ENCODE measurements at regions not wholly inside any gene's neighbourhood (a gene's known extent, or its start where the extent isn't known, plus 50 kb on each side); places are given as distances from the start of the nearest gene placed in this dataset.
"Not testable (repeated sequence)": the region's sequence is repeated elsewhere in the genome, so short reads cannot be mapped to it uniquely, and the experiment has no call there.

DNA sequence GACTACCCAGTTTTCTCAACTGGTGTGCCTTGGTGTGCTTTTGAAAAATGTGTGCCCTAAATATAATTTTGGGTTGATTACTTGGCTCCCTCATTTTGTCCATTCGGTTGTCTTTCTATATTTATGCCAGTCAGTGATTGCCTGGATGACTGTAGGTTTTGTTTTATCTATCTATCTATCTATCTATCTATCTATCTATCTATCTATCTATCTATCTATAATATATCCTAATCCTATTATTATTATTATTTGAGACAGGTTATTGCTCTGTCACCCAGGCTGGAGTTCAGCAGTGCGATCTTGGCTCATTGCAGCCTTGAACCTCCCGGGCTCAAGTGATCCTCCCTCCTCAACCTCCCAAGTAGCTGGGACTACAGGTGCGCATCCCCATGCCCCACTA lies 111.4 kb upstream of the GRK3 start:
- 93% methylated on average over 4 of the region's 4 CpGs for WGBS
- no peak for DNase-seq (ENCODE audit: low spot score)
- peaks cover 6 to 39% (median 18%) of the 10 kb centered on the region in 4 donors for H3K4me1 ChIP-seq (ENCODE audit: control insufficient read depth in 4 of 4, insufficient read depth in 4 of 4, low read length in 3 of 4)
- H3K36me3 ChIP-seq (ENCODE audit: control insufficient read depth in 4 of 4, insufficient read depth in 3 of 4, low read depth in 1 of 4, low read length in 3 of 4), result peaks cover 0 to 3% (median 1%) of the 10 kb centered on the region in 4 donors
- no peak overlapping the region for H3K9ac ChIP-seq (ENCODE audit: low read depth in 1 of 2, low read length in 2 of 2)
- no peak for TF ChIP-seq HNF4G (IDR thresholded peaks at IDR 0.05)
- H3K9me3 ChIP-seq (ENCODE audit: control insufficient read depth in 4 of 4, low read length in 3 of 4), result no peaks in the 10 kb centered on the region
- H3K27me3 ChIP-seq (ENCODE audit: control insufficient read depth in 4 of 4, insufficient read depth in 4 of 4, low read length in 3 of 4), result no peaks in the 10 kb centered on the region
- no peak overlapping the region for H3K4me3 ChIP-seq (ENCODE audit: low read depth in 1 of 3, low read length in 3 of 3)
- peak overlapping the region in 1 of 2 donors; percentile 46 for H3K27ac ChIP-seq (ENCODE audit: low read depth in 1 of 2, low read length in 2 of 2)

DNA sequence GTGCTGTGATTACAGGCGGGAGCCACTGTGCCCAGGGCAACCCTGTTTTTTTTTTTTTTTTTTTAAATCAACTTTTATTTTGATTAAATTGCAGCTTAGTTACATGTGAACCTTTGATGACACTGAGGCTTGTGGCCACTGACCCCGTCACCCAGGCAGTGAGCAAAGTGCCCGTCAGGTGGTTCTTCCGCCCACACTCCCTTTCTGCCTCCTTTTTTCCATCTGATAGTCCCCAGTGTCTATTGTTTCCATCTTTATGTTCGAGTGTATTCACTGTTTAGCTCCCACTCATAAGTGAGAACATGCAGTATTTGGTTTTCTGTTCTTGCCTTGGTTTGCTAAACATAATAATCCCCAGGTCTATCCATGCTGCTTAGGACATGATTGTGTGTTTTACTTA lies 110.9 kb upstream of the GRK3 start:
- Histone ChIP-seq H3K4me1 (ENCODE audit: control insufficient read depth in 4 of 4, insufficient read depth in 4 of 4, low read length in 3 of 4) (peaks cover 6 to 37% (median 17%) of the 10 kb centered on the region in 4 donors), H3K9ac (ENCODE audit: low read depth in 1 of 2, low read length in 2 of 2) (no peak overlapping the region), H3K9me3 (ENCODE audit: control insufficient read depth in 4 of 4, low read length in 3 of 4) (no peaks in the 10 kb centered on the region), H3K36me3 (ENCODE audit: control insufficient read depth in 4 of 4, insufficient read depth in 3 of 4, low read depth in 1 of 4, low read length in 3 of 4) (peaks cover 0 to 3% (median 2%) of the 10 kb centered on the region in 4 donors), H3K27me3 (ENCODE audit: control insufficient read depth in 4 of 4, insufficient read depth in 4 of 4, low read length in 3 of 4) (no peaks in the 10 kb centered on the region), H3K4me3 (ENCODE audit: low read depth in 1 of 3, low read length in 3 of 3) (no peak overlapping the region), H3K27ac (ENCODE audit: low read depth in 1 of 2, low read length in 2 of 2) (peak overlapping the region in 1 of 2 donors; percentile 46)
- WGBS, result 39% methylated on average over 5 of the region's 5 CpGs
- TF ChIP-seq, protein P1, sequence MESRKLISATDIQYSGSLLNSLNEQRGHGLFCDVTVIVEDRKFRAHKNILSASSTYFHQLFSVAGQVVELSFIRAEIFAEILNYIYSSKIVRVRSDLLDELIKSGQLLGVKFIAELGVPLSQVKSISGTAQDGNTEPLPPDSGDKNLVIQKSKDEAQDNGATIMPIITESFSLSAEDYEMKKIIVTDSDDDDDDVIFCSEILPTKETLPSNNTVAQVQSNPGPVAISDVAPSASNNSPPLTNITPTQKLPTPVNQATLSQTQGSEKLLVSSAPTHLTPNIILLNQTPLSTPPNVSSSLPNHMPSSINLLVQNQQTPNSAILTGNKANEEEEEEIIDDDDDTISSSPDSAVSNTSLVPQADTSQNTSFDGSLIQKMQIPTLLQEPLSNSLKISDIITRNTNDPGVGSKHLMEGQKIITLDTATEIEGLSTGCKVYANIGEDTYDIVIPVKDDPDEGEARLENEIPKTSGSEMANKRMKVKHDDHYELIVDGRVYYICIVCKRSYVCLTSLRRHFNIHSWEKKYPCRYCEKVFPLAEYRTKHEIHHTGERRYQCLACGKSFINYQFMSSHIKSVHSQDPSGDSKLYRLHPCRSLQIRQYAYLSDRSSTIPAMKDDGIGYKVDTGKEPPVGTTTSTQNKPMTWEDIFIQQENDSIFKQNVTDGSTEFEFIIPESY (IDR thresholded peaks at IDR 0.05), result no peak
- TF ChIP-seq, protein P2, sequence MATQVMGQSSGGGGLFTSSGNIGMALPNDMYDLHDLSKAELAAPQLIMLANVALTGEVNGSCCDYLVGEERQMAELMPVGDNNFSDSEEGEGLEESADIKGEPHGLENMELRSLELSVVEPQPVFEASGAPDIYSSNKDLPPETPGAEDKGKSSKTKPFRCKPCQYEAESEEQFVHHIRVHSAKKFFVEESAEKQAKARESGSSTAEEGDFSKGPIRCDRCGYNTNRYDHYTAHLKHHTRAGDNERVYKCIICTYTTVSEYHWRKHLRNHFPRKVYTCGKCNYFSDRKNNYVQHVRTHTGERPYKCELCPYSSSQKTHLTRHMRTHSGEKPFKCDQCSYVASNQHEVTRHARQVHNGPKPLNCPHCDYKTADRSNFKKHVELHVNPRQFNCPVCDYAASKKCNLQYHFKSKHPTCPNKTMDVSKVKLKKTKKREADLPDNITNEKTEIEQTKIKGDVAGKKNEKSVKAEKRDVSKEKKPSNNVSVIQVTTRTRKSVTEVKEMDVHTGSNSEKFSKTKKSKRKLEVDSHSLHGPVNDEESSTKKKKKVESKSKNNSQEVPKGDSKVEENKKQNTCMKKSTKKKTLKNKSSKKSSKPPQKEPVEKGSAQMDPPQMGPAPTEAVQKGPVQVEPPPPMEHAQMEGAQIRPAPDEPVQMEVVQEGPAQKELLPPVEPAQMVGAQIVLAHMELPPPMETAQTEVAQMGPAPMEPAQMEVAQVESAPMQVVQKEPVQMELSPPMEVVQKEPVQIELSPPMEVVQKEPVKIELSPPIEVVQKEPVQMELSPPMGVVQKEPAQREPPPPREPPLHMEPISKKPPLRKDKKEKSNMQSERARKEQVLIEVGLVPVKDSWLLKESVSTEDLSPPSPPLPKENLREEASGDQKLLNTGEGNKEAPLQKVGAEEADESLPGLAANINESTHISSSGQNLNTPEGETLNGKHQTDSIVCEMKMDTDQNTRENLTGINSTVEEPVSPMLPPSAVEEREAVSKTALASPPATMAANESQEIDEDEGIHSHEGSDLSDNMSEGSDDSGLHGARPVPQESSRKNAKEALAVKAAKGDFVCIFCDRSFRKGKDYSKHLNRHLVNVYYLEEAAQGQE (IDR thresholded peaks at IDR 0.05), result no peak
- TF ChIP-seq, protein P3, sequence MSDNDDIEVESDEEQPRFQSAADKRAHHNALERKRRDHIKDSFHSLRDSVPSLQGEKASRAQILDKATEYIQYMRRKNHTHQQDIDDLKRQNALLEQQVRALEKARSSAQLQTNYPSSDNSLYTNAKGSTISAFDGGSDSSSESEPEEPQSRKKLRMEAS (IDR thresholded peaks at IDR 0.05), result peak; percentile 13
- TF ChIP-seq EGR1 (IDR thresholded peaks at IDR 0.05; ENCODE audit: low read depth in 2 of 2), result peak; percentile 78 to 88
- TF ChIP-seq NR2F2 (IDR thresholded peaks at IDR 0.05), result no peak
- TF ChIP-seq HNF4A (conservative IDR thresholded peaks at IDR 0.05), result peak; percentile 41 to 50
- peak; percentile 17 for TF ChIP-seq SP1 (IDR thresholded peaks at IDR 0.05)
- TF ChIP-seq RAD21 (IDR thresholded peaks at IDR 0.05), result no peak
- peak; percentile 77 to 80 for TF ChIP-seq RXRA (IDR thresholded peaks at IDR 0.05)
- no peak for DNase-seq (ENCODE audit: low spot score)

DNA sequence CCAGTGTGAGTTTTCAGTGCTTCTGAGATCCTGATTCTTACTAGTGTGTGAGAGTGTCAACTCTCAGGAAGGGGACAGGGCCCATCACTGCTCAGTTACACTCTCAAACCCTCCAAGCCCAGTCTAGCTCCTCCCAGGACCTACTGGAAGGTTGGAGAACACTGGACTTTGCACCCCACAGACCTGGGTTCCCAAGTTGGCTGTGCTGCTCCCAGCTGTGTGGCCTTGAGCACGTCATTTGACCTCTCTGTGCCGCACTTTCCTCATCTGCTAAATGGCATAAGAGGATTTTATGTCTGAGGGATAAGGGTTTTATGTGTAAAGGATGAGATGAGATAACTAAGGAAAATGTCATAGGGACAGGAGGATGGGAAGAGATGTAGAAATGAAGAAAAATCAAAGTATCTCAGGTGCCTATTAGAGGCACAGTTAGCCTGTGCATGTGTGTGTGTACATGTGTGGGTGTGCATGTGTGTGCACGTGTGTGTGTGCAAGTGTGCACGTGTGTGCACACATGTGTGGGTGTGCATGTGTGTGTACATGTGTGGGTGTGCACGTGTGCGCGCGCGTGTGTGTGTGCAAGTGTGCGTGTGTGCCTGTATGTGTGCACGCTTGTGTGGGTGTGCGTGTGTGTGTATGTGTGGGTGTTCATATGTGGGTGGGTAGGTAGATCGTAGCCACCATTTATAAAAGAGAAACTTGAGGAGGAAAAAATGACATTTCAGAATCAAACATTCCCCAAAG lies 108.0 kb upstream of the GRK3 start:
- Histone ChIP-seq H3K36me3 (ENCODE audit: control insufficient read depth in 4 of 4, insufficient read depth in 3 of 4, low read depth in 1 of 4, low read length in 3 of 4) (peaks cover 8 to 24% (median 21%) of the 10 kb centered on the region in 4 donors), H3K4me1 (ENCODE audit: control insufficient read depth in 4 of 4, insufficient read depth in 4 of 4, low read length in 3 of 4) (peaks cover 4 to 23% (median 11%) of the 10 kb centered on the region in 4 donors)
- H3K9me3 ChIP-seq (ENCODE audit: control insufficient read depth in 4 of 4, low read length in 3 of 4); H3K27me3 ChIP-seq (ENCODE audit: control insufficient read depth in 4 of 4, insufficient read depth in 4 of 4, low read length in 3 of 4); H3K4me3 ChIP-seq (ENCODE audit: low read depth in 1 of 3, low read length in 3 of 3); H3K27ac ChIP-seq (ENCODE audit: low read depth in 1 of 2, low read length in 2 of 2); H3K9ac ChIP-seq (ENCODE audit: low read depth in 1 of 2, low read length in 2 of 2); DNase-seq (ENCODE audit: low spot score): not testable (repeated sequence)
- WGBS, result 84% methylated on average over 13 of the region's 13 CpGs

DNA sequence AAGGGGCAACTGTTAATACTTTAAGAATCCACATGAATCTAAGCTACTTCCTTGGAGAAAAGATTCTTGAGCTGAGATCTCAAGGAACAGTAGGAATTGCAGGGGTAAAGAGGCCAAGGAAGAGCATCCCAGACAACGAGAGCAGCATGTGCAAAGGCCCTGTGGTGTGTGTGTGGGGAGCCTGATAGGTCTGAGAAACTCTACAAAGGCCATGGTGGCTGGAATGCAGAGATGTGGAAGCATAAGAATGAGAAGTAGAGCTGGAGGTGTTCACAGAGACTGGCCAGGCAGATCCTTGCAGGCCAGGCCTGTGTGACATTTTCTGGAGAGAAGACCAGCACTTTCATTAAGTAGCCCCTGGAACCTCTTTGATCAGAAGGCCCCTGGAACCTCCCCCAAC lies 105.8 kb upstream of the GRK3 start:
- not testable (repeated sequence) for H3K27me3 ChIP-seq (ENCODE audit: control insufficient read depth in 4 of 4, insufficient read depth in 4 of 4, low read length in 3 of 4); H3K4me3 ChIP-seq (ENCODE audit: low read depth in 1 of 3, low read length in 3 of 3); H3K9ac ChIP-seq (ENCODE audit: low read depth in 1 of 2, low read length in 2 of 2); H3K4me1 ChIP-seq (ENCODE audit: control insufficient read depth in 4 of 4, insufficient read depth in 4 of 4, low read length in 3 of 4); H3K27ac ChIP-seq (ENCODE audit: low read depth in 1 of 2, low read length in 2 of 2); H3K9me3 ChIP-seq (ENCODE audit: control insufficient read depth in 4 of 4, low read length in 3 of 4); DNase-seq (ENCODE audit: low spot score)
- peaks cover 8 to 24% (median 21%) of the 10 kb centered on the region in 4 donors for H3K36me3 ChIP-seq (ENCODE audit: control insufficient read depth in 4 of 4, insufficient read depth in 3 of 4, low read depth in 1 of 4, low read length in 3 of 4)
- 100% methylated on average over 1 of the region's 1 CpG for WGBS

DNA sequence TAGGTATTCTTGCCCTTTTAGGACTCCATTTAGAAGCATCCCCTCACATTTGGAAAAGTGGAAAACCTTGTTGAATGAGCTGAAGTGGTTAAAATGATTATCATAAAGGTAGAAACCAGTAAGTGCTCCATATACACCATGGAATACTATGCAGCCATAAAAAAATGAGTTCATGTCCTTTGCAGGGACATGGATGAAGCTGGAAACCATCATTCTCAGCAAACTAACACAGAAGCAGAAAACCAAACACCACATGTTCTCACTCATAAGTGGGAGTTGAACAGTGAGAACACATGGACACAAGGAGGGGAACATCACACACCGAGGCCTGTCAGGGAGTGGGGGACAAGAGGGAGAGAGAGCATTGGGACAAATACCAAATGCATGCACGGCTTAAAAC lies 103.8 kb upstream of the GRK3 start:
- not testable (repeated sequence) for DNase-seq (ENCODE audit: low spot score); H3K27me3 ChIP-seq (ENCODE audit: control insufficient read depth in 4 of 4, insufficient read depth in 4 of 4, low read length in 3 of 4); H3K9ac ChIP-seq (ENCODE audit: low read depth in 1 of 2, low read length in 2 of 2); H3K9me3 ChIP-seq (ENCODE audit: control insufficient read depth in 4 of 4, low read length in 3 of 4); H3K27ac ChIP-seq (ENCODE audit: low read depth in 1 of 2, low read length in 2 of 2); H3K4me3 ChIP-seq (ENCODE audit: low read depth in 1 of 3, low read length in 3 of 3); H3K4me1 ChIP-seq (ENCODE audit: control insufficient read depth in 4 of 4, insufficient read depth in 4 of 4, low read length in 3 of 4)
- H3K36me3 ChIP-seq (ENCODE audit: control insufficient read depth in 4 of 4, insufficient read depth in 3 of 4, low read depth in 1 of 4, low read length in 3 of 4), result peaks cover 8 to 24% (median 21%) of the 10 kb centered on the region in 4 donors
- 98% methylated on average over 2 of the region's 2 CpGs for WGBS
